Central memory CD8-positive, alpha-beta T cell (primary cell): ENCODE measurements at regions not wholly inside any gene's neighbourhood (a gene's known extent, or its start where the extent isn't known, plus 50 kb on each side); places are given as distances from the start of the nearest gene placed in this dataset.

Experiments
- ATAC-seq: fragments of 150-1000 bp; cut with Tn5 transposase; replicated peaks from 2 replicates; pipeline ENCODE4 v1.10.0; 2022; ENCODE audit warnings: mild to moderate bottlenecking, moderate FRiP score, moderate number of reproducible peaks; ENCODE audit not compliant: poor library complexity, severe bottlenecking; ENCODE audit errors: extremely low read depth
- DNase-seq, 2 donors: peaks; one replicate each; pipeline ENCODE4 v3.0.0; 2021; ENCODE audit warnings: low spot score in 2 of 2
- H3K27ac Mint-ChIP-seq: one replicate; pipeline ENCODE4 v1.8.0; 2022; ENCODE audit warnings: low read depth, mild to moderate bottlenecking, moderate library complexity, mixed read lengths
- H3K27me3 Mint-ChIP-seq: one replicate; pipeline ENCODE4 v1.8.0; 2022; ENCODE audit warnings: mixed read lengths
- H3K36me3 Mint-ChIP-seq: one replicate; pipeline ENCODE4 v1.8.0; 2022; ENCODE audit warnings: mild to moderate bottlenecking, moderate library complexity, mixed read lengths; ENCODE audit not compliant: insufficient read depth
- H3K4me1 Mint-ChIP-seq: one replicate; pipeline ENCODE4 v1.8.0; 2022; ENCODE audit warnings: mixed read lengths
- H3K4me3 Mint-ChIP-seq: one replicate; pipeline ENCODE4 v1.8.0; 2022; ENCODE audit warnings: mild to moderate bottlenecking, moderate library complexity, mixed read lengths
- H3K9me3 Mint-ChIP-seq: one replicate; pipeline ENCODE4 v1.8.0; 2022; ENCODE audit warnings: mixed read lengths

DNA sequence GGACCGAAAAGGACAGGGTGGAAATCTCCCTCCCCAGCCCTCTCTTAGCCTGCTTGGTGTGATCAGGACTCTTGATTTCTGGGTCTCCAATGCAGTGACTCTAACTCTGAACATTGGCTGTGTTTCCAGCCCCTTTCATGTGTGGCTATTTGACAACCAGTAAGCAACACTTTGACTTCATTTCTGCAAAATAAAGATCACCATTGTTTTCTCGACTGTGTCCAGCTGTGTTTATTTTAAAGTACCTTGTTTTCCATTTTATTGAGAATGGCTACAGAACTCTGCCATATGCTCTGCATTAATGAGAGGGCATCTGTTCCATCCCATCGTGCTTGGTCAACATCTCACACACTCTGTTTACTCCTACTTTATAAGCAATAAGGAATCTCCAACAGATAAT, 60.9 kb upstream of the TAGAP start:
- DNase-seq = peak in 1 of 2 donors; percentile 8
- no peak for ATAC-seq
- Mint-ChIP-seq H3K36me3 (peaks cover 10% of the 10 kb centered on the region), H3K9me3 (no peaks in the 10 kb centered on the region), H3K4me3 (no peak overlapping the region), H3K4me1 (peaks cover 80% of the 10 kb centered on the region), H3K27me3 (no peaks in the 10 kb centered on the region), H3K27ac (no peak overlapping the region)

DNA sequence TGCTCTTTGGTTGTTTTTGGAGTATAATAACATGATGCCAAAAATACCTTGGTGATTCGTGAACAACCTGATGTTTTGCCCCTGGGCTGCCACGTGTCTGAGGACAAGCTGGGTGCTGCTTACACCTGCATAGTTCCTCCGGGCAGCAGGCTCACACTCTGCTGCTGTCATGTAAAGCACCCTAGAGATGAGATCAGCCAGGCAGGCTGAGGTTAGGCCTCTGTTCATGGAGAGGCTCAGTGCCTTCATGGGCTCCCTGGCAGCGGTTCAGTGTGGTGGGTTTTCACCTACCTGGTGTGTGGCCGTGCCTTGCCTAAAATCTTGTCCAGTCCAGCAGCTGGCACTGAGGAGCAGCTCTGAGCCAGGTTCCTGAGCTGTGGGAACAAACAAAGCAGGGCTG, 60.1 kb upstream of the TAGAP start:
- peak in 1 of 2 donors; percentile 11 for DNase-seq
- Mint-ChIP-seq H3K4me1 (peaks cover 81% of the 10 kb centered on the region), H3K27ac (peak overlapping the region; percentile 85), H3K36me3 (peaks cover 11% of the 10 kb centered on the region), H3K27me3 (no peaks in the 10 kb centered on the region), H3K9me3 (no peaks in the 10 kb centered on the region), H3K4me3 (peak overlapping the region; percentile 61)
- no peak for ATAC-seq

DNA sequence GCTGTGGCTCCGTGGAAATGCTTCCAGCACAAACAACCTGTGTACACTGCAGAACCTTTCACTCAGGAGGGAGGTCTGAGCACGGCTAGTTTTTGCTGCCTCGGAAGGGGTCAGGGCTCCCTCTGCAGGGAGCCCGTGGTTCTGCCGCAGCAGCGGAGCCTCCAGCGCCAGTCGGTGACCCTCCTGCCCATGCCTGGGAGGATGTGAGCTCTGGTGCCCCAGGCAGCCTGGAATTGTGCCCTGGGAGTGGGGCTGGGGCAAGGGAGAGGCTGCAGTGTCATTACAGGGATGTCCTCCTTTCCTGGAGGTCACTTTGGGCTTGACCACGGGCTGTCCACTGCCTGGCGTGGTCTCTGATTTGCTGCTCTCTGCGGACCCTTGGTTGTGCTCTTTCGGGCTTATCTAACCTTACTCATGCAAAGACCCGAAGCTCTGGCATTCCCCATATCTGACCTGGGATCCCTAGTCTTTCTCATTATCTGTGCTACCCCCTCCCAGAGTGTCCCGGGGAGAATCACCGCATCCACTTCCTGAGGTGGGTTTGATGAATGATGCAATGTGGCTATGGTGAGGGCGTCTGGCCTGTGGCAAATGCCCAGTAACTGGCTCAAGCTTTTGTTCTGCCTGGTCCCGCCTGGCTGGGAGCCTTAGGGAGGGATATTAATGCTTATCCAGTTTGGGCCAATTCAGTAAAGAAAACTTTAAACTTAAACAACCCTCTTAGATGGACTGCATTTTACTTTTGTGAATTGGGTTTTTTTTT, 59.6 kb upstream of the TAGAP start:
- Mint-ChIP-seq H3K9me3 (no peaks in the 10 kb centered on the region), H3K27ac (peak overlapping the region; percentile 85), H3K4me3 (peak overlapping the region; percentile 61), H3K4me1 (peaks cover 77% of the 10 kb centered on the region), H3K27me3 (no peaks in the 10 kb centered on the region), H3K36me3 (peaks cover 11% of the 10 kb centered on the region)
- peak; percentile 41 for ATAC-seq
- peak; percentile 58 to 67 for DNase-seq

DNA sequence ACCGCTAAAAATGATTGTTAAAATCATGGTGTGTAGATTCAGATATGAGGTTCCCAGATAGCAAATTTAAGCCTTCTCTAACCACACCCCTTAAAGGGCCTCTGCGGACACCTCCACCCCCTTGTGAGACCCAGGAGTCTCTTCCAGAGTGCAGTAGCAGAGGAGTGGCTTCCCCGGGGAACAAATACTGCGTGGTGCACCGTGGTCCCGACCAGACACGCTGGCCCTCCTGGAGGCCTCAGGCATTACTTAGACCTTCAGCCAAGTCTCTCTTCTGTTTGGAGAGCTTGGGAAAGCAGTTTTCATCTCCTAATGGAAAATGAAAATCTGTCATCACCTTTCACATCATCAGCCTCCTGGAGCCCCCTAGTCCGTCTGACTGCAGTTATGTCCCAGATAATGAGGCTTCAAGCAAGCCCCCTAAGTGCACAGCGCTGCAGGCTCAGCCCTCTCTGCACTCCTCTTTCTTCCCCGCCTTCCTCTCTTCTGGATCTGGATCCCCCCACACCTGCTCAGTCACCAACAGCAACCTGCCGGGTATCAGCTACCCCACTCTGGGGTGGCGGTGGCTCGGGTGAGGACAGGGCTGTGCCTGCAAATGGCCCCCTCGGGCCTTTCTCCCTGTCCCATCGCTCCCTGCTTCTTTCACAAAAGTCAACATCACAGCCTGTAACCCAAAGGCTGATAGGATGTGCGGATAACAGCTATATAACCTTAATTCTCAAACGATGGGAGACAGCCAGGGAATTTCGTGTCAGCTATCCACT, 58.8 kb upstream of the TAGAP start:
- Mint-ChIP-seq H3K4me1 (peaks cover 78% of the 10 kb centered on the region), H3K36me3 (peaks cover 16% of the 10 kb centered on the region), H3K27ac (peak overlapping the region; percentile 85), H3K4me3 (peak overlapping the region; percentile 61), H3K27me3 (no peaks in the 10 kb centered on the region), H3K9me3 (no peaks in the 10 kb centered on the region)
- DNase-seq (peak in 1 of 2 donors; percentile 12), ATAC-seq (no peak)

DNA sequence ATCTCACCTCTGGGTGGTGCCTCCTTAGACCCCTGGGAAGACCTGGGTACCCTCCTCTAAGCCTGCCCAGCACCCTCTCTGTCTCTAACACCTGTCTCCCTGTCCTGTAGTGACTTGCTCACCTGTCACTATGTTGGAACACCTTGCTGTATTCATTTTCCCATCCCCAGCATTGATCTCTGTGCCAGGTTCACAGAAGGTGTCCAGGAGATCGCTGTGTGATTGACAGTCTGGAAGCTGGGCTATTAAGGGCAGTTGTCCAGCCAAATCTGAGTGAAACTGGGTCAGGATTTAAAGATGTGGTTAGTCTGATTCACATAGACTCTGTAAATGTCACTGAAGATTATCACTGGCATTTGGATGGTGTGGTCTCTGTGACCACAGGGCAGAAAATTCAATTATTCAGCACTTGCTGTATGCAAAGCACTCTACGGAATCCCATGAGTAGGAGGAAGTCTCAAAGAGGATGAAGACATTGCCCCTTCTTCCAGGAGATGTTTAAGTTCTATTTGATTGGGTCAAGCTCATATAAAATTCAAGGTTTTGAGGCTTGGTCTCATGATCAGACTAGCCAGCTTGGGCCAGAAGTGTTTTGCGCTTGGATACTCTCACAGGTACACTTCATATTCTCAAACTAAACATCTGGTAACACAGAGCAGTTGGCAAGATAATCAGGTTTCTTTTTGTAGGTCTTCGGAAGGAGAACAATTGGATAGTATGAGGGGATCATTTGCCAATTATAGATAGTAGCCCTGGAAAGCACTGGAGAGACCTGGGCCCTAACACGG, 57.8 kb upstream of the TAGAP start:
- Mint-ChIP-seq H3K4me3 (no peak overlapping the region), H3K36me3 (peaks cover 18% of the 10 kb centered on the region), H3K4me1 (peaks cover 74% of the 10 kb centered on the region), H3K27ac (peak overlapping the region; percentile 22), H3K9me3 (no peaks in the 10 kb centered on the region), H3K27me3 (no peaks in the 10 kb centered on the region)
- DNase-seq (peak in 1 of 2 donors; percentile 2), ATAC-seq (no peak)

DNA sequence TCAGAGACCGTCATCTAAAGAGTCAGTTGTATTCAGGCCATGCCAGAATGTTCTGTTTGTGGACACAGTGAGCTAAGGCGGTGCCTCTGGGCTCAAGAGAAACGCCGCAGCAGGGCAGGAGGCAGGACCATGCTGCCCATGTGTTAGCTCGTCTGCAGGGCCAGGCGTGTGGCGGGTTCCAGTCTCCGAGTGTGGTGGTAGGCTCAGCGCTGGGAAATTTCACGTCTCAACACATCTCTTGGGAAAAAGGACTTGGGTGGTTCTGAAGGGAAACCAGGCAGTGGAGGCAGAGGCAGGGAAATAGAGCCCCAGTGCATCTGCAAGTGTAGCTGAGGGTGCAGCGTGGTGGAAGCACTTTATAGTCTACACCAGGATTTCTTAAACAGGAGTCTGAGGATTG, 56.9 kb upstream of the TAGAP start:
- ATAC-seq (no peak), DNase-seq (no peak)
- Mint-ChIP-seq H3K4me3 (no peak overlapping the region), H3K27me3 (no peaks in the 10 kb centered on the region), H3K27ac (peak overlapping the region; percentile 22), H3K4me1 (peaks cover 65% of the 10 kb centered on the region), H3K36me3 (peaks cover 14% of the 10 kb centered on the region), H3K9me3 (no peaks in the 10 kb centered on the region)

DNA sequence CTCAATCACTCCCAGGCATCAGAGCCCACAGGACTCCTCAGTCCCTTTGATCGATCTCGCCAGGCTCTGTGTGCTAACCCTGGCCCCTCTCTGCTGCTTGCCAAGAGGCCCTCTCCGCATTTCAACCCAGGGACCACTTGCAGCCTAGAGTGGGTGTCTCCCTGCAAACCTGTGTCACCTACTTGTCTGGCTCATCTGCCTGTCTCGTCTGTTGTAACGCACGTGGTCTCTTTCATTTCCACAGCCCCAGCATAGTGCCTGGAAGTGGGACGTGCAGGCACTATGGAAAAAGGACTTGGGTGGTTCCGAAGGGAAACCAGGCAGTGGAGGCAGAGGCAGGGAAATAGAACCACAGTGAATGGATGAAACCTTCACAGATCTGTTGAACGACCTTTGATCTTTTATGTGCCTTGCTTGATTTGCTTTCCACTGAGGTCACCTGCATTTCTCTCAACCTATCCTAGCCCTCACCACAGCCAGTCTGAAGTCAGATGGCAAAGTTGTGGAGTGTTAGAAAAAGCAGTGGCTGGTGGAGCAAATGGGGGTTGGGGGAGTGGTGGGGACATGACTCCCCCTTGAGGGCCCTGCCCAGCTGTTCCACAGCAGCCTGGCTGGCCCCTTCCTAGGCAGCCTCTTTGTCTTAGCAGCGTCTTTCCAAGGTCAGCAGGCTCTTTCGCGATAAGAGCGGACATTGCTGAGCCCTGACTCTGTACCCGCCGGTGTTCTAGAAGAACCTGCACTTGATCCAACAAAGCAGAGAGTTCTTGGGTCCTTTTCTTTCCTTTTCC, 55.8 kb upstream of the TAGAP start:
- peak in 1 of 2 donors; percentile 11 for DNase-seq
- Mint-ChIP-seq H3K36me3 (peaks cover 12% of the 10 kb centered on the region), H3K4me1 (peaks cover 56% of the 10 kb centered on the region), H3K4me3 (peak overlapping the region; percentile 29), H3K9me3 (no peaks in the 10 kb centered on the region), H3K27me3 (no peaks in the 10 kb centered on the region), H3K27ac (peak overlapping the region; percentile 93)
- ATAC-seq = no peak

DNA sequence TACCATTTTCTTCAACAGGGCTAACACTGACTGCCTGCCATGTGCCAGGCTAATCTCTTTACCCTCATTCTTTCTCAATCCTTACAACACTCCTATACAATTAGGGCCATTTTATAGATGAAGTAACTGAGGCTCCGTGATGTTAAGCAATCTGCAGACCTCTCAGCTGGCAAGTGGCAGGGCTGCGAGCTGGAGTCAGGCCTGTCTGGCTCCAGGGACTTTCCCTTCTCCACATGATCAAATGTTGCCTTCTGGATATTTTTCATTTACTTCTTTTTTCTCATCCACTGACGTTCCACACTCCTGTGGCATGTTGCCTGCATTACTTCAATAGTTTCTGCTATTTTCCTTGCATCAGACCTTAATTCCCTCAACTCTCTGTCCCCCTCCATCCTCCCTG, 55.2 kb upstream of the TAGAP start:
- Mint-ChIP-seq H3K27ac (peak overlapping the region; percentile 93), H3K4me3 (peak overlapping the region; percentile 29), H3K27me3 (no peaks in the 10 kb centered on the region), H3K4me1 (peaks cover 59% of the 10 kb centered on the region), H3K9me3 (no peaks in the 10 kb centered on the region), H3K36me3 (peaks cover 12% of the 10 kb centered on the region)
- DNase-seq (no peak), ATAC-seq (no peak)

DNA sequence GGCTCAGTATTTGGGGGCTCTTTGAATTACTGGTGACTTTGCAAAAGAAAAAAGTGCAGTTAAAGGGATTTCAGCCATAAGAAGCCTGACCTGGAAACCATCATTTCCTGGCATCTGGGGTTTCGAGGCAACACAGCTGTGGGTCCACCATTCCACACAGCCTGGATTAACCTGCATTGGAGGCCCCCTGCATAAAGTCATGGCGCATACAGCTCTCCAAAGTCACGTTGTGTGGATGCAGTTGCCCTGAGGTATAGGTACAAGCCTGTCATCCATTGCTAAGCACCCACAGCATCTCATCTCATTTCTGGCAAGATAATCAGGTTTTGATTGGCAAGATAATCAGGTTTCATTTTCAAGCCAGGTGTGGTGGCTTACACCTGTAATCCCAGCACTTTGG, 54.5 kb upstream of the TAGAP start:
- peak overlapping the region; percentile 66 for H3K4me3 Mint-ChIP-seq
- H3K36me3 Mint-ChIP-seq = peaks cover 12% of the 10 kb centered on the region
- no peaks in the 10 kb centered on the region for H3K9me3 Mint-ChIP-seq
- H3K27ac Mint-ChIP-seq = peak overlapping the region; percentile 93
- H3K4me1 Mint-ChIP-seq = peaks cover 59% of the 10 kb centered on the region
- no peaks in the 10 kb centered on the region for H3K27me3 Mint-ChIP-seq
- no peak for ATAC-seq
- no peak for DNase-seq

DNA sequence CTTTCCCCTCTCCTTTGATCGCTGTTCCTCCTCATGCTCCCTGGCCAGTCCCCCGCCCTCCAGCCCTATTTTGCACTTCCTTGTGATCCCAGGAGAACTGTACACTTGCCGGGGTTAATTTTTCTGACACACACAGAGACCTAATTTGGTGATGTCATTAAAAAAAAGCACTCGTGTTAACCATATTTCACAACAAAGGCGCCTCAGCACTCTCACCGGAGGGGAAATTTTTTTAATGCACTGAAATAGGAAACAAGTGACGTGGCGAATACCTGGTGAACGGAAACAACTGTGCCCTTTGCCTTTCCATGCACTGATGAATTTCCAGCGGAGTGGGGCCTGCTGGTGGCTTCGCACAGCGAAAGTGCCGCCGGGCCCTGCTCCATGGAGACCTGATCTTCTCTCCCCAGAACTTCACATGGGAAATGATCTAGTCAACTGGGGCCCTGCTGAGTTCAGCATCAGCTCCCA, 53.9 kb upstream of the TAGAP start:
- no peaks in the 10 kb centered on the region for H3K9me3 Mint-ChIP-seq
- H3K27me3 Mint-ChIP-seq = no peaks in the 10 kb centered on the region
- H3K4me1 Mint-ChIP-seq = peaks cover 56% of the 10 kb centered on the region
- H3K27ac Mint-ChIP-seq = peak overlapping the region; percentile 93
- ATAC-seq (peak; percentile 85), DNase-seq (peak; percentile 28 to 69)
- H3K4me3 Mint-ChIP-seq = peak overlapping the region; percentile 66
- peaks cover 12% of the 10 kb centered on the region for H3K36me3 Mint-ChIP-seq

DNA sequence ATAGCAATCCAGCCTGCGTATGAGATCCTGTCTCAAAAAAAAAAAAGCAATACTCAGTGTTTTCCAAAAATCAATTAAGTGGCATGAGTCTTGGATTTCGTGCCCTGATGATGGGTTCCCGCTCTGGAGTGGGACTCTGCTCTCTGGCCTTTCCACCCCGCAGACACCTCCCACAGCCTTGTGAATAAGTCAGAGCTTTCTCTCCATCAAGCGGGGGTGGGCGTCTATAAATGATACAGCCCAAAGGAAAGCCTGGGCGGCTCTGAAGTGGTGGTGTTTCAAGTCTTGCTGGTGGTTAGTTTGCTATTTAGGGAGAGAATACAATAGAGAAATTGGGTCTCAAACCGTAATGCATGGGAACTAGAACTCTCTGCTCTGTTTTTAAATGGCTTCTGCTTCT, 52.5 kb upstream of the TAGAP start:
- Mint-ChIP-seq H3K4me1 (peaks cover 45% of the 10 kb centered on the region), H3K27ac (no peak overlapping the region), H3K27me3 (no peaks in the 10 kb centered on the region), H3K36me3 (peaks cover 12% of the 10 kb centered on the region), H3K9me3 (no peaks in the 10 kb centered on the region), H3K4me3 (no peak overlapping the region)
- ATAC-seq (no peak), DNase-seq (peak in 1 of 2 donors; percentile 2)

DNA sequence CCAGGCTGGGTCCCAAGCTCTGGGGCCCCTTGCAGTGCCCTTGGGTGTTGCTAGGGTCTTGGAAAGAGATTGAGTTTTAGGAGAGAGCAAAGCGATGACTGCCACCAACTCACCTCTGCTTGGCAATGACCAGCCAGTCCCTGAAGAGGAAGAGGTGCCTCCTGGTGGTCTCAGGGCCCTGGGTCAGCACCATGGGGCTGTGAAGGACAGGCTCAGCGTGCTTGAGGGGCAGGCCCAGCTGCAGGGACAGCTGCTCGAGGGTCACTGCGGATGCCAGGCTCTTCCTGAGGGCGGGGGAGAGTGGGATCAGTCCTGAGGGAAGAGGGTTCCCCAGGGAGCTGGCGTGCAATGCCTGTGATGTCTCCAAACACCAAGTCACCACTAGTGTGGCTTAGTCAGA, 50.8 kb upstream of the TAGAP start:
- peaks cover 37% of the 10 kb centered on the region for H3K4me1 Mint-ChIP-seq
- H3K27ac Mint-ChIP-seq = no peak overlapping the region
- peaks cover 8% of the 10 kb centered on the region for H3K36me3 Mint-ChIP-seq
- DNase-seq (no peak), ATAC-seq (no peak)
- no peak overlapping the region for H3K4me3 Mint-ChIP-seq
- H3K27me3 Mint-ChIP-seq = no peaks in the 10 kb centered on the region
- H3K9me3 Mint-ChIP-seq = no peaks in the 10 kb centered on the region
